A549 (cell line): ENCODE measurements at regions not wholly inside any gene's neighbourhood (a gene's known extent, or its start where the extent isn't known, plus 50 kb on each side); places are given as distances from the start of the nearest gene placed in this dataset.

ENCODE experiments used
- ATAC-seq, 2 experiments: fragments of 200-7000 bp in 1 of 2; fragments of >200 bp in 1 of 2; cut with Nextera tagmentation in 1 of 2; cut with Tn5 transposase in 1 of 2; 3 replicates each; pipeline versions ENCODE4 v1.8.0 to v1.9.1; 2018 to 2020; ENCODE audit warnings: mild to moderate bottlenecking in 1 of 2, moderate library complexity in 1 of 2
- CTCF ChIA-PET: fragments of 300-600 bp; sonication (Branson Sonifier 250); formaldehyde crosslinking; extraction: SDS; loops from one replicate; lab custom pipeline; 2021; ENCODE audit warnings: antibody characterized with exemption, inconsistent platforms; lab: Yijun Ruan, JAX
- POLR2A ChIA-PET: fragments of 350-600 bp; formaldehyde crosslinking; extraction: SDS; loops from one replicate; lab custom pipeline; 2021; ENCODE audit warnings: antibody characterized with exemption, inconsistent platforms; lab: Yijun Ruan, JAX
- DNase-seq, 2 experiments: peaks; one replicate each; pipeline versions ENCODE4 v3.0.0 to v3.0.0-alpha.2; 2011 to 2016; ENCODE audit warnings: low read depth in 1 of 2, low spot score in 1 of 2
- FAIRE-seq: peaks from 2 replicates; lab custom pipeline; 2011; peaks lifted over from hg19 to GRCh38; lab: Jason Lieb, UNC
- H3K27ac ChIP-seq, 2 experiments: fragments of >200 bp; sonication (Bioruptor Twin); formaldehyde crosslinking; 3 replicates each; pipeline ENCODE4 v1.5.1; 2016 to 2017
- H3K4me1 ChIP-seq: fragments of >200 bp; sonication (Bioruptor Twin); formaldehyde crosslinking; 3 replicates; pipeline ENCODE4 v1.6.1; 2016
- H3K4me2 ChIP-seq: fragments of >200 bp; sonication (Bioruptor Twin); formaldehyde crosslinking; 3 replicates; pipeline ENCODE4 v1.6.1; 2016
- H3K4me3 ChIP-seq: fragments of >200 bp; sonication (Bioruptor Twin); formaldehyde crosslinking; 3 replicates; pipeline ENCODE4 v1.5.1; 2016
- H3K9me3 ChIP-seq: fragments of >200 bp; sonication (Bioruptor Twin); formaldehyde crosslinking; 3 replicates; pipeline ENCODE4 v1.6.1; 2016
- BHLHE40 ChIP-seq: IDR thresholded peaks from 2 replicates; pipeline ENCODE4 v1.6.1; 2012; ENCODE audit warnings: low read depth, low read length, inconsistent platforms
- EP300 ChIP-seq, 2 experiments: fragments of >200 bp; sonication (Bioruptor Twin); formaldehyde crosslinking; IDR thresholded peaks; 2 replicates in 1 of 2; 3 replicates in 1 of 2; pipeline ENCODE4 v1.6.1; 2016 to 2017
- FOSL2 ChIP-seq, 2 experiments: fragments of 450-650 bp in 1 of 2; fragments of >200 bp in 1 of 2; sonication (Bioruptor Twin) in 1 of 2; formaldehyde crosslinking; IDR thresholded peaks; 2 replicates each; pipeline versions ENCODE4 v1.5.0 to v1.6.1; 2016 to 2020; ENCODE audit warnings: mild to moderate bottlenecking in 1 of 2, moderate library complexity in 1 of 2
- GATA3 ChIP-seq: IDR thresholded peaks from 2 replicates; pipeline ENCODE4 v1.6.1; 2012; ENCODE audit warnings: borderline replicate concordance
- HEYL ChIP-seq: fragments of 250-450 bp; sonication (Bioruptor Pico); IDR thresholded peaks from 2 replicates; pipeline ENCODE4 v1.8.0; 2021; ENCODE audit warnings: mild to moderate bottlenecking, moderate library complexity
- HOXA7 ChIP-seq: fragments of 250-450 bp; sonication (Bioruptor Pico); IDR thresholded peaks from 2 replicates; pipeline ENCODE4 v1.5.0; 2020; ENCODE audit warnings: mild to moderate bottlenecking, moderate library complexity
- POLR2AphosphoS2 ChIP-seq: conservative IDR thresholded peaks from 2 replicates; pipeline ENCODE4 v1.6.1; 2012; ENCODE audit warnings: low read length, improper control_type of control experiment, inconsistent platforms
- RAD21 ChIP-seq, 2 experiments: fragments of >200 bp in 1 of 2; sonication (Bioruptor Twin) in 1 of 2; formaldehyde crosslinking in 1 of 2; IDR thresholded peaks in 1 of 2; conservative IDR thresholded peaks in 1 of 2; 2 replicates in 1 of 2; 3 replicates in 1 of 2; pipeline ENCODE4 v1.6.1; 2012 to 2018; ENCODE audit warnings: inconsistent platforms in 1 of 2
- RARB ChIP-seq: fragments of 250-450 bp; sonication (Bioruptor Pico); IDR thresholded peaks from 2 replicates; pipeline ENCODE4 v1.8.0; 2021; ENCODE audit warnings: mild to moderate bottlenecking, moderate library complexity
- TFCP2L1 ChIP-seq: fragments of 250-450 bp; sonication (Bioruptor Pico); IDR thresholded peaks from 2 replicates; pipeline ENCODE4 v1.5.0; 2021; ENCODE audit warnings: mild to moderate bottlenecking
- ZSCAN20 ChIP-seq: fragments of 250-450 bp; sonication (Bioruptor Pico); IDR thresholded peaks from 2 replicates; pipeline ENCODE4 v1.8.0; 2022; ENCODE audit warnings: mild to moderate bottlenecking, moderate library complexity
- WGBS: methylation state at CpG from one replicate; pipeline ENCODE4 v1.1.6; 2017; ENCODE audit errors: missing lambda C conversion rate; 5-methylcytosine and 5-hydroxymethylcytosine counted together
- TF ChIP-seq, protein P1 (sequence below): fragments of >200 bp; sonication (Bioruptor Twin); formaldehyde crosslinking; IDR thresholded peaks from 3 replicates; pipeline ENCODE4 v1.5.1; 2016
- TF ChIP-seq, protein P2 (sequence below): fragments of >200 bp; sonication (Bioruptor Twin); formaldehyde crosslinking; IDR thresholded peaks from 3 replicates; pipeline ENCODE4 v1.6.1; 2016
- TF ChIP-seq, protein P3 (sequence below): IDR thresholded peaks from 2 replicates; pipeline ENCODE4 v1.6.1; 2012
- TF ChIP-seq, protein P4 (sequence below): IDR thresholded peaks from 2 replicates; pipeline ENCODE4 v1.6.1; 2012
- TF ChIP-seq, protein P5 (sequence below): fragments of 450-650 bp; IDR thresholded peaks from 2 replicates; pipeline ENCODE4 v1.6.1; 2014; ENCODE audit warnings: antibody characterized with exemption

DNA sequence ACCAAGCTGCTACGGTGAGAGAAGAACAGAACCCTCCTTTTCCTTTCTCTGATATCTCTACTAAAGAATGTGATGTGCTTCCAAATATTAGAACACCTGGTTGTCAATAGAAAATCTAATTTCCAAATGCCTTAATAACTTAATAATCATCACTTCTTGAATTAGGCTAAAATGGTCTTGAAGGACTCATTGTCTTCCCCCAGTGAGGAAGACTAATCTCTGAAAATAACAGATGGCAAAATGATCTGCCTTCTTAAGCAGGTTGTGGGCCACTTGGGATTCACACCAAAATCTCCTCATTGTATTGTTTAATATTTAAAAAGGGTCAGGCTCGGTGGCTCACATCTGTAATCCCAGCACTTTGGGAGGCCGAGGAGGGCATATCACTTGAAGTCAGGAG lies 805.9 kb upstream of the AUTS2 start:
- Histone ChIP-seq H3K27ac (no peak overlapping the region), H3K9me3 (peaks cover 8% of the 10 kb centered on the region; the same call in 2 of the 3 replicates), H3K4me3 (no peak overlapping the region), H3K4me2 (no peak overlapping the region), H3K4me1 (no peaks in the 10 kb centered on the region)
- no peak for TF ChIP-seq POLR2AphosphoS2
- POLR2A ChIA-PET = no interaction called here
- 89% methylated on average over 3 of the region's 3 CpGs for WGBS
- FAIRE-seq = no peak
- ATAC-seq = no peak
- CTCF ChIA-PET = no interaction called here
- DNase-seq = no peak

DNA sequence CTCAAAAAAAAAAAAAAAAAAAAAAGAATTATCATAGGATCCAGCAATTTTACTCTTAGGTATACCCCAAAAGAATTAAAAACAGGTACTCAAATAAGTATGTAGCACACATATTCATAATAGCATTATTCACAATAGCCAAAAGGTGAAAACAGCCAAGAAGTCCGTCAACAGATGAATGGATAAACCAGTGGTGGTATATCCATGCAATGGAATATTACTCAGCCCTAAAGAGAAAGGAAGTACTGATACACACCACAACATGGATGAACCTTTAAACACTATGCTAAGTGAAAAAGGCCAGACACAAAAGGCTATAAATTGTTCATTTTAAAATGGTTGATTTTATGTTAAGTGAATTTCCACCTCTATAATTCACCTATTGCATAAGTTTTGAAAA lies 804.8 kb upstream of the AUTS2 start:
- H3K4me1 ChIP-seq = peaks cover under 1% of the 10 kb centered on the region; the same call in 2 of the 3 replicates
- WGBS = 91% methylated on average over 1 of the region's 1 CpG
- H3K9me3 ChIP-seq = peaks cover 8% of the 10 kb centered on the region; the same call in 2 of the 3 replicates
- CTCF ChIA-PET = interaction anchor here (0.7 kb wide), 1 partner anchor 678 kb away, joined by 5 read pairs; no protein-coding TSS in a partner anchor
- no peak overlapping the region for H3K4me3 ChIP-seq
- ATAC-seq (no peak), FAIRE-seq (no peak), DNase-seq (no peak)
- no peak overlapping the region for H3K4me2 ChIP-seq
- TF ChIP-seq, protein P1, sequence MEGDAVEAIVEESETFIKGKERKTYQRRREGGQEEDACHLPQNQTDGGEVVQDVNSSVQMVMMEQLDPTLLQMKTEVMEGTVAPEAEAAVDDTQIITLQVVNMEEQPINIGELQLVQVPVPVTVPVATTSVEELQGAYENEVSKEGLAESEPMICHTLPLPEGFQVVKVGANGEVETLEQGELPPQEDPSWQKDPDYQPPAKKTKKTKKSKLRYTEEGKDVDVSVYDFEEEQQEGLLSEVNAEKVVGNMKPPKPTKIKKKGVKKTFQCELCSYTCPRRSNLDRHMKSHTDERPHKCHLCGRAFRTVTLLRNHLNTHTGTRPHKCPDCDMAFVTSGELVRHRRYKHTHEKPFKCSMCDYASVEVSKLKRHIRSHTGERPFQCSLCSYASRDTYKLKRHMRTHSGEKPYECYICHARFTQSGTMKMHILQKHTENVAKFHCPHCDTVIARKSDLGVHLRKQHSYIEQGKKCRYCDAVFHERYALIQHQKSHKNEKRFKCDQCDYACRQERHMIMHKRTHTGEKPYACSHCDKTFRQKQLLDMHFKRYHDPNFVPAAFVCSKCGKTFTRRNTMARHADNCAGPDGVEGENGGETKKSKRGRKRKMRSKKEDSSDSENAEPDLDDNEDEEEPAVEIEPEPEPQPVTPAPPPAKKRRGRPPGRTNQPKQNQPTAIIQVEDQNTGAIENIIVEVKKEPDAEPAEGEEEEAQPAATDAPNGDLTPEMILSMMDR = no peak
- TF ChIP-seq RARB (CRISPR knock-in tag) = no peak
- no peak for TF ChIP-seq HEYL (CRISPR knock-in tag)
- TF ChIP-seq EP300 (IDR thresholded peaks at IDR 0.05) = no peak
- TF ChIP-seq, protein P2, sequence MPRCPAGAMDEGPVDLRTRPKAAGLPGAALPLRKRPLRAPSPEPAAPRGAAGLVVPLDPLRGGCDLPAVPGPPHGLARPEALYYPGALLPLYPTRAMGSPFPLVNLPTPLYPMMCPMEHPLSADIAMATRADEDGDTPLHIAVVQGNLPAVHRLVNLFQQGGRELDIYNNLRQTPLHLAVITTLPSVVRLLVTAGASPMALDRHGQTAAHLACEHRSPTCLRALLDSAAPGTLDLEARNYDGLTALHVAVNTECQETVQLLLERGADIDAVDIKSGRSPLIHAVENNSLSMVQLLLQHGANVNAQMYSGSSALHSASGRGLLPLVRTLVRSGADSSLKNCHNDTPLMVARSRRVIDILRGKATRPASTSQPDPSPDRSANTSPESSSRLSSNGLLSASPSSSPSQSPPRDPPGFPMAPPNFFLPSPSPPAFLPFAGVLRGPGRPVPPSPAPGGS = no peak
- TF ChIP-seq GATA3 = no peak
- TF ChIP-seq, protein P3, sequence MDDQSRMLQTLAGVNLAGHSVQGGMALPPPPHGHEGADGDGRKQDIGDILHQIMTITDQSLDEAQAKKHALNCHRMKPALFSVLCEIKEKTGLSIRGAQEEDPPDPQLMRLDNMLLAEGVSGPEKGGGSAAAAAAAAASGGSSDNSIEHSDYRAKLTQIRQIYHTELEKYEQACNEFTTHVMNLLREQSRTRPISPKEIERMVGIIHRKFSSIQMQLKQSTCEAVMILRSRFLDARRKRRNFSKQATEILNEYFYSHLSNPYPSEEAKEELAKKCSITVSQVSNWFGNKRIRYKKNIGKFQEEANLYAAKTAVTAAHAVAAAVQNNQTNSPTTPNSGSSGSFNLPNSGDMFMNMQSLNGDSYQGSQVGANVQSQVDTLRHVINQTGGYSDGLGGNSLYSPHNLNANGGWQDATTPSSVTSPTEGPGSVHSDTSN = no peak
- TF ChIP-seq, protein P4, sequence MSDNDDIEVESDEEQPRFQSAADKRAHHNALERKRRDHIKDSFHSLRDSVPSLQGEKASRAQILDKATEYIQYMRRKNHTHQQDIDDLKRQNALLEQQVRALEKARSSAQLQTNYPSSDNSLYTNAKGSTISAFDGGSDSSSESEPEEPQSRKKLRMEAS = no peak
- TF ChIP-seq TFCP2L1 (CRISPR knock-in tag) = no peak
- POLR2A ChIA-PET = no interaction called here
- H3K27ac ChIP-seq = no peak overlapping the region

DNA sequence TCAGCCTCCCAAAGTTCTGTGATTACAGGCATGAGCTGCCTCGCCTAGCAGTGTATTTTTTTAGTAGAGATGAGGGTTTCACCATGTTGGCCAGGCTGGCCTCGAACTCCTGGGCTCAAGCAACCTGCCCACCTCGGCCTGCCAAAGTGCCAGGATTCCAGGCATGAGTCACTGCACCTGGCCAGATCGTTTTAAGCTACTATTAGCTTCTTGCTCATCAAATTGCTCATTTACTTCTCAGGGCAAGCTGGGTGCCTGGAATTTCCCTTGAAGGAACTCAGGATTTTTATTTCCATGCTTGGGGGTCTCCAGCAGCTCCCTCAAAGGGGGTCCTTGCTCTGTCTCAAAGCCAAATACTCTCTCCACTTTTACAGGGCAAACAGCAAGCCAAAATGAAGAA lies 798.0 kb upstream of the AUTS2 start:
- WGBS = 24% methylated on average over 4 of the region's 4 CpGs
- no peak for ATAC-seq

DNA sequence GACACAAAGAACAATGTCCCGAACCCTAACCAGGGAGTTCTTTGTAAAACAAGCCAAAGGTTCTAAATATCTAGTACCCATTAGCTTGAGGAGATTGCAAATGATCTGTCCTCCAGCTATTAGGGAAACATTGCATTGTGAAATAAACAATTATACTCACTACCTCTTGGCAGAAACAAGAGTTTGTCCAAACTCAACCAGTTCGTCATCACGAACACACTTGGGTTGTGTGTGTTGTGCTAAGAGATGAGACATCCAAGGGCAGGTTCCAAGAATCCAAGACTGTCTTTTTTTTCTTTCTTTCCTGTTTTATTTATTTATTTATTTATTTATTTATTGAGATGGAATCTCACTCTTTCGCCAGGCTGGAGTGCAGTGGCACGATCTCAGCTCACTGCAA lies 793.1 kb upstream of the AUTS2 start:
- 89% methylated on average over 5 of the region's 5 CpGs for WGBS
- POLR2A ChIA-PET = no interaction called here
- FAIRE-seq = no peak
- Histone ChIP-seq H3K9me3 (no peaks in the 10 kb centered on the region), H3K4me1 (peaks cover 5% of the 10 kb centered on the region), H3K27ac (no peak overlapping the region)
- CTCF ChIA-PET = interaction anchor here (0.8 kb wide), 1 partner anchor 14 kb away, joined by 3 read pairs; no protein-coding TSS in a partner anchor
- TF ChIP-seq RAD21 (conservative IDR thresholded peaks at IDR 0.05 in 1 of 2, IDR thresholded peaks at IDR 0.05 in 1 of 2) (no peak), ZSCAN20 (CRISPR knock-in tag) (no peak), HOXA7 (no peak)
- TF ChIP-seq, protein P5, sequence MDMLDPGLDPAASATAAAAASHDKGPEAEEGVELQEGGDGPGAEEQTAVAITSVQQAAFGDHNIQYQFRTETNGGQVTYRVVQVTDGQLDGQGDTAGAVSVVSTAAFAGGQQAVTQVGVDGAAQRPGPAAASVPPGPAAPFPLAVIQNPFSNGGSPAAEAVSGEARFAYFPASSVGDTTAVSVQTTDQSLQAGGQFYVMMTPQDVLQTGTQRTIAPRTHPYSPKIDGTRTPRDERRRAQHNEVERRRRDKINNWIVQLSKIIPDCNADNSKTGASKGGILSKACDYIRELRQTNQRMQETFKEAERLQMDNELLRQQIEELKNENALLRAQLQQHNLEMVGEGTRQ = no peak
- TF ChIP-seq, all 56 proteins: peak for 0
- ATAC-seq (no peak), DNase-seq (no peak)
- H3K4me2 ChIP-seq = no peak overlapping the region
- no peak overlapping the region for H3K4me3 ChIP-seq

More for the DNA sequence above, 798.0 kb upstream of the AUTS2 start:
- peak overlapping the region; percentile 48 for H3K4me2 ChIP-seq
- no peak overlapping the region for H3K4me3 ChIP-seq
- FAIRE-seq (no peak), DNase-seq (peak in 1 of 2 experiments; percentile 33)
- ChIA-PET CTCF (interaction anchor here (1.2 to 2.1 kb wide), 2 partner anchors 13 to 101 kb away, joined by 8 read pairs; no protein-coding TSS in a partner anchor), POLR2A (no interaction called here)
- no peak for TF ChIP-seq BHLHE40
- TF ChIP-seq FOSL2 (IDR thresholded peaks at IDR 0.05) = no peak
- TF ChIP-seq FOSL2 (CRISPR knock-in tag; IDR thresholded peaks at IDR 0.05) = peak; percentile 15; the same call in 1 of the 2 replicates
- no peak; a peak in 1 of 5 replicates for TF ChIP-seq RAD21 (conservative IDR thresholded peaks at IDR 0.05 in 1 of 2, IDR thresholded peaks at IDR 0.05 in 1 of 2)
- TF ChIP-seq RARB (CRISPR knock-in tag) = no peak
- H3K27ac ChIP-seq = peak overlapping the region; percentile 78 to 88
- peaks cover 21% of the 10 kb centered on the region for H3K4me1 ChIP-seq
- no peaks in the 10 kb centered on the region for H3K9me3 ChIP-seq
